GM06990 (cell line): ENCODE measurements at regions not wholly inside any gene's neighbourhood (a gene's known extent, or its start where the extent isn't known, plus 50 kb on each side); places are given as distances from the start of the nearest gene placed in this dataset.

Experiments used
- DNase-seq: peaks from one replicate; pipeline ENCODE4 v3.0.0-alpha.2; 2011; ENCODE audit not compliant: insufficient read length; ENCODE audit errors: extremely low read depth
- H3K27me3 ChIP-seq: replicated peaks from 2 replicates; pipeline ENCODE4 v1.6.0; 2011; ENCODE audit warnings: low read length; ENCODE audit not compliant: control insufficient read depth, insufficient read depth
- H3K36me3 ChIP-seq: 2 replicates; pipeline ENCODE4 v1.5.1; 2011; ENCODE audit warnings: low read length; ENCODE audit not compliant: control insufficient read depth, insufficient read depth
- H3K4me3 ChIP-seq: replicated peaks from 2 replicates; pipeline ENCODE4 v1.5.1; 2011; ENCODE audit warnings: low read depth, mild to moderate bottlenecking, control low read depth, low read length
- TF ChIP-seq, protein P1 (sequence below): IDR thresholded peaks from 2 replicates; pipeline ENCODE4 v1.5.1; 2011; ENCODE audit warnings: low read length, control low read depth, mild to moderate bottlenecking, inconsistent platforms; ENCODE audit not compliant: insufficient read depth, poor library complexity, severe bottlenecking

DNA sequence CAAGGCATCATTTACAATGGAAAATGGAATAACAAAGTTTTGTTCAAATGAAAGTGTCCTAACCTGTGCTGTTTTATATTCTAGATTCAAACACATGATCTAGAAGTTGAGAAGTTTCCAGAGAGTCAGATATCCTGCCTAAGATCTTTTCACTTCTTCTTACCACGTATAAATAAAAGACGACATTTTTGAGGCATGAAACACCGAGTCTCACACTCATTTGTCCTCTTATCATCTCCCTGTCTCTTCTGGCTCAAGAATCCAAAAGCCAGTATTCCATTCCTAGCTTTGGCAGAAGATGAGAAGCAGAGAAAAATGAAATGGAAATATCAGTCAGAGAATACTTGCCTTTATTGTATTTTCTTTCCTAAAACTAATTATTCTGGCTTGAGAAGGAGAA is 738.6 kb upstream of the NR2F2 start:
- no peaks in the 10 kb centered on the region for H3K36me3 ChIP-seq
- DNase-seq, result no peak
- H3K27me3 ChIP-seq, result no peaks in the 10 kb centered on the region
- TF ChIP-seq, protein P1, sequence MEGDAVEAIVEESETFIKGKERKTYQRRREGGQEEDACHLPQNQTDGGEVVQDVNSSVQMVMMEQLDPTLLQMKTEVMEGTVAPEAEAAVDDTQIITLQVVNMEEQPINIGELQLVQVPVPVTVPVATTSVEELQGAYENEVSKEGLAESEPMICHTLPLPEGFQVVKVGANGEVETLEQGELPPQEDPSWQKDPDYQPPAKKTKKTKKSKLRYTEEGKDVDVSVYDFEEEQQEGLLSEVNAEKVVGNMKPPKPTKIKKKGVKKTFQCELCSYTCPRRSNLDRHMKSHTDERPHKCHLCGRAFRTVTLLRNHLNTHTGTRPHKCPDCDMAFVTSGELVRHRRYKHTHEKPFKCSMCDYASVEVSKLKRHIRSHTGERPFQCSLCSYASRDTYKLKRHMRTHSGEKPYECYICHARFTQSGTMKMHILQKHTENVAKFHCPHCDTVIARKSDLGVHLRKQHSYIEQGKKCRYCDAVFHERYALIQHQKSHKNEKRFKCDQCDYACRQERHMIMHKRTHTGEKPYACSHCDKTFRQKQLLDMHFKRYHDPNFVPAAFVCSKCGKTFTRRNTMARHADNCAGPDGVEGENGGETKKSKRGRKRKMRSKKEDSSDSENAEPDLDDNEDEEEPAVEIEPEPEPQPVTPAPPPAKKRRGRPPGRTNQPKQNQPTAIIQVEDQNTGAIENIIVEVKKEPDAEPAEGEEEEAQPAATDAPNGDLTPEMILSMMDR, result no peak
- H3K4me3 ChIP-seq, result no peak overlapping the region

DNA sequence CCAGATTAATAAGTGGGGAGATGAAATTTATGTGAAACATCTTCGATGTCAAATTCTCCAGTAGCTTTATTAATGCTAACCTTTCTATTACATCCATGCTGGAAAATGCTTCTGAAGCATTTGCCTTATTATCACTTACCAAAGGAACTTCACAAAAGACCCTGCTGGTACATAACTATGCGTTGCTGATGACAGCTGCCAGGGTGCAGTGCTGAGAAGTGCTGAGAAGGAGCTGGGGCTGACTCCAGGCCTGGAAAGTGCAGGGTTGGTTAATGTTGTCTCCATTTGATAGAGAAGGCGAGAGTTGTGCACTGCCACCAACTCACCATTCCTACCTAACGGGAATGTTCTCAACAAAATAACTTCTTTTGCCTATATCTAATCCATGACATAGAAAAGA is 736.0 kb upstream of the NR2F2 start:
- Histone ChIP-seq H3K4me3 (no peak overlapping the region), H3K36me3 (no peaks in the 10 kb centered on the region), H3K27me3 (no peaks in the 10 kb centered on the region)
- no peak for DNase-seq
- TF ChIP-seq, protein P1, result no peak

DNA sequence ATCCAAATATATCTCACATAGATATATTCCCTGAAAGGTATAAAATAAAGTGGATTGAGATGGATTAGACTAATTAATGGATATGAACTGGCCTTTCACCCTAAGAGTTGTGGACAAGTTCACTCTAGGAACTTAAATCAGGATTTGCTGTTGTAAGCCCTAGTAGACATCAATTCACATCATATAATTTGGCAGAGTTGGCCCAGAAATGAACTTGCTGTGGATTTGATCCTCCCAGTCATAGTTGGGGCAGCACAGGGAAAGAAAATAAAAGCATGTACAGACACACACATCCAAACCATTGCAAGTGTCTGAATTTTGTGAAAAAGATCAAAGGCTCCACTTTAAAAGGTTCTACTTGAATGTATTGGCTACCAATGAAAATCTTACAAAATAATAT is 734.7 kb upstream of the NR2F2 start:
- no peaks in the 10 kb centered on the region for H3K27me3 ChIP-seq
- TF ChIP-seq, protein P1, result no peak
- H3K4me3 ChIP-seq, result no peak overlapping the region
- no peak for DNase-seq
- no peaks in the 10 kb centered on the region for H3K36me3 ChIP-seq

DNA sequence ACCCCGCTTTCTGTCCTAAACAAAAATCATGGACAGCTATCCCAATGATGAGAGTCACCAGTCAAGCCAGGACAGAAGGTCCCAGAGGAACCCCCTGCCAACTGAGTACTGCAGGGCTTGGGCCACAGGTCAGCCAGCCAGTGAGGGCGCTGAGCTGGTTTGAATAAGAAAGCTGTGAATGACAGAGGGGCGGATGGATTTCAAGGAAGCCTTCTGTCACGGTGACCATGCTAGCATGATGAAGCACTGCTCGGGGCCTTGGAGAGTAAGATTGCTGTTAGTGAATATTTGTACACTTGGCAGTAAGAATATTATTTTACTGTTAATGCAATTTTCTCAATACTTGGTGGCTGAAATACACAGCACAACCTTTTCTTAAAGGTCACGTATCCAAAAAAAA is 734.0 kb upstream of the NR2F2 start:
- DNase-seq, result no peak
- no peaks in the 10 kb centered on the region for H3K27me3 ChIP-seq
- H3K4me3 ChIP-seq, result no peak overlapping the region
- TF ChIP-seq, protein P1, result no peak
- H3K36me3 ChIP-seq, result no peaks in the 10 kb centered on the region

DNA sequence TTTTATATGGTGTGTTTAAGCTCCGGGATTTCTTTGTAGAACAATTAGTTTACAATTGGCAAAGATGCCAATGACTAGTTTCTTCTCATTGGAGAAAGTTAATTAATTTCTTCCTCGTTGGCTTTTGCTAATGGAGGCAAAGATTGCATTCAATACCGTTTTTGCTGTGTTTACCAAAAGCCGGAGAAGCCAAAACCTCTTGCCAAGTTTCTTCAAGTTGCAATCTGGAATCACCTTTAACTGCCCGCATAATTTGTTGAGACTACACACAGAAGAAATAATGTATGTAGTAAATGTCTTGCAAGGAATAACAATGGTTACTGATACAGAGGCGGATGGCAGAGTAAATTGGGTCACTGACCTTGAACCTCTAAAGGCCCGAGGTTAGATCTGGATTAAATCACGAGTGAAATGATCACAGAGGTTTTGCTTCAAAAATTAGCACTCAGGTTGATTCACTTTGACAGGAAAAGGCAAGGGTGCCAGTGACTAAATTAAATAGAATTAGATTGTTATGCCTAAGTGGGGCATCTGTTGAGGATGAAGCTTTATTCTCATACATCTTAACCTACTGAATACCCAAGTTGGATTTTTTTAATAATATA is 732.1 kb upstream of the NR2F2 start:
- DNase-seq, result no peak
- TF ChIP-seq, protein P1, result no peak
- Histone ChIP-seq H3K27me3 (no peaks in the 10 kb centered on the region), H3K4me3 (no peak overlapping the region), H3K36me3 (no peaks in the 10 kb centered on the region)

DNA sequence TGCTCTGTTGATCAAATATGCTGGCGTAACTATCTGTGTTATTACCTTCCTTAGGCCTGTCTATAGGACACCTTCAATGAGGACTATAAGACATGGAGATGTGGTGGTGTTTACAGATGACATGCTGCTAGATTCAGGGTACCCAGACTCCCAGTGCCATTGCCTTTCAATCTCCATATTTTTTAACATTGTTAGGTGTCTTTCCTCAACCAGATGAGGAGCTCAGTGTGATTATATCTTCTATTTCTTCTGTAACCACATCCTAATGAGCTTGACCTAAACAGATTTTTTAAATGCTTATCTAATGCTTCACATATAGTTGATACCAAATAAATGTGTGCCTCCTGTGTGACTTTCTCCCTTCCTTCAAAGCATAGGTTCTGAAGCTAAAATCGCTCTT is 730.1 kb upstream of the NR2F2 start:
- DNase-seq, result no peak
- H3K36me3 ChIP-seq, result no peaks in the 10 kb centered on the region
- TF ChIP-seq, protein P1, result no peak
- no peak overlapping the region for H3K4me3 ChIP-seq
- no peaks in the 10 kb centered on the region for H3K27me3 ChIP-seq
